Fibroblast of lung (primary cell): ENCODE measurements at regions not wholly inside any gene's neighbourhood (a gene's known extent, or its start where the extent isn't known, plus 50 kb on each side); places are given as distances from the start of the nearest gene placed in this dataset.

ENCODE experiments used
- EZH2 ChIP-seq: IDR thresholded peaks from 2 replicates; pipeline ENCODE4 v1.5.1; 2012; ENCODE audit warnings: low read length, control low read depth, mild to moderate bottlenecking; ENCODE audit errors: missing control alignments
- TF ChIP-seq, protein P1 (sequence below), 2 donors: IDR thresholded peaks in 1 of 2; conservative IDR thresholded peaks in 1 of 2; 1 replicate in 1 of 2; 2 replicates in 1 of 2; pipeline ENCODE4 v1.5.1; 2011 to 2012; ENCODE audit warnings: low read length in 2 of 2, control low read depth in 1 of 2, inconsistent platforms in 1 of 2, low read depth in 1 of 2, mild to moderate bottlenecking in 1 of 2

DNA sequence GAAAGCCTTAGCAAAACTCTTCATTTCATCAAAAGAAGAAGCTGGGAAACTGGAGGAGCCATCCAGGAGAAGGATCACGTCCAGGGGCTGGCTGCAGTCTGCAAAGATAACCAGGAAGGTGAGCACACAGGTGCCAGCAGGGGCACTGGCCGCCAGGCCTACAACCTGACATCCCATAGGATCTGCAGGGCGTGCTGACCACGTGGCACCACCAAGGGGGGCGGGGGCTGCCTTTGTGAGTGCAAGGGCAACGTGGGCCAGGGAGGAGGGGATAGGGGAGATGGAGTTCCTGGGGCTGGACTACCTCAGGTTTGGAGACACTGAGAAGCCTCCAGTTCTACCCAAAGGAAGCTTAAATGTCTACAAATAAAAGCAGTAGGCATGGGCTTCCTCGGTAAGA, 102.7 kb upstream of the CCT8L2 start:
- TF ChIP-seq, protein P1, sequence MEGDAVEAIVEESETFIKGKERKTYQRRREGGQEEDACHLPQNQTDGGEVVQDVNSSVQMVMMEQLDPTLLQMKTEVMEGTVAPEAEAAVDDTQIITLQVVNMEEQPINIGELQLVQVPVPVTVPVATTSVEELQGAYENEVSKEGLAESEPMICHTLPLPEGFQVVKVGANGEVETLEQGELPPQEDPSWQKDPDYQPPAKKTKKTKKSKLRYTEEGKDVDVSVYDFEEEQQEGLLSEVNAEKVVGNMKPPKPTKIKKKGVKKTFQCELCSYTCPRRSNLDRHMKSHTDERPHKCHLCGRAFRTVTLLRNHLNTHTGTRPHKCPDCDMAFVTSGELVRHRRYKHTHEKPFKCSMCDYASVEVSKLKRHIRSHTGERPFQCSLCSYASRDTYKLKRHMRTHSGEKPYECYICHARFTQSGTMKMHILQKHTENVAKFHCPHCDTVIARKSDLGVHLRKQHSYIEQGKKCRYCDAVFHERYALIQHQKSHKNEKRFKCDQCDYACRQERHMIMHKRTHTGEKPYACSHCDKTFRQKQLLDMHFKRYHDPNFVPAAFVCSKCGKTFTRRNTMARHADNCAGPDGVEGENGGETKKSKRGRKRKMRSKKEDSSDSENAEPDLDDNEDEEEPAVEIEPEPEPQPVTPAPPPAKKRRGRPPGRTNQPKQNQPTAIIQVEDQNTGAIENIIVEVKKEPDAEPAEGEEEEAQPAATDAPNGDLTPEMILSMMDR (conservative IDR thresholded peaks at IDR 0.05 in 1 of 2, IDR thresholded peaks at IDR 0.05 in 1 of 2; ENCODE audit: low read depth in 1 of 2, low read length in 2 of 2): no peak
- no peak for TF ChIP-seq EZH2
